Tibial nerve (tissue), 4 donors: ENCODE measurements at regions not wholly inside any gene's neighbourhood (a gene's known extent, or its start where the extent isn't known, plus 50 kb on each side); places are given as distances from the start of the nearest gene placed in this dataset.

Source experiments
- CTCF ChIP-seq, 5 experiments: fragments of 200-600 bp in 3 of 5; fragments of 450-650 bp in 2 of 5; sonication (generic) in 3 of 5; IDR thresholded peaks; one replicate each; pipeline ENCODE4 v1.5.1; 2016 to 2019; ENCODE audit warnings: antibody characterized with exemption in 5 of 5, mild to moderate bottlenecking in 3 of 5, moderate library complexity in 2 of 5
- EP300 ChIP-seq, 2 donors: sonication (generic); formaldehyde crosslinking; IDR thresholded peaks; one replicate each; pipeline ENCODE4 v1.6.1; 2017; ENCODE audit warnings: antibody characterized with exemption in 2 of 2, mild to moderate bottlenecking in 1 of 2
- POLR2A ChIP-seq, 2 donors: fragments of 450-650 bp; IDR thresholded peaks; one replicate each; pipeline ENCODE4 v1.6.1; 2017; ENCODE audit warnings: antibody characterized with exemption in 2 of 2, mild to moderate bottlenecking in 2 of 2, moderate library complexity in 2 of 2

- no peak for TF ChIP-seq CTCF (IDR thresholded peaks at IDR 0.05)
- TF ChIP-seq EP300 (IDR thresholded peaks at IDR 0.05) = no peak
- TF ChIP-seq POLR2A (IDR thresholded peaks at IDR 0.05) = no peak
Measured at GRCh38 chr5:164728733-164729132, 1223.3 kb downstream of the MAT2B start.
